NCI-H460 (cell line): ENCODE measurements at regions not wholly inside any gene's neighbourhood (a gene's known extent, or its start where the extent isn't known, plus 50 kb on each side); places are given as distances from the start of the nearest gene placed in this dataset.
"Not testable (repeated sequence)": the region's sequence is repeated elsewhere in the genome, so short reads cannot be mapped to it uniquely, and the experiment has no call there.

ENCODE experiments used
- DNase-seq: peaks from one replicate; pipeline ENCODE4 v3.0.0-alpha.2; 2016; ENCODE audit warnings: low read depth; ENCODE audit errors: extremely low read depth

- no peak for DNase-seq
Measured at GRCh38 chr2:129008055-129008880, 689.6 kb upstream of the HS6ST1 start.

- no peak for DNase-seq
Measured at GRCh38 chr2:129008881-129009554, 690.4 kb upstream of the HS6ST1 start.

GRCh38 chr2:129009555-129010146, 691.0 kb upstream of the HS6ST1 start:
- no peak for DNase-seq

GRCh38 chr2:129010262-129010661, 691.6 kb upstream of the HS6ST1 start:
- DNase-seq = no peak

- no peak for DNase-seq
Measured at GRCh38 chr2:129011466-129012061, 692.9 kb upstream of the HS6ST1 start.

GRCh38 chr2:129014432-129014831, 695.8 kb upstream of the HS6ST1 start:
- no peak for DNase-seq

GRCh38 chr2:129015397-129016285, 697.0 kb upstream of the HS6ST1 start:
- no peak for DNase-seq

- no peak for DNase-seq
Measured at GRCh38 chr2:129016972-129017371, 698.3 kb upstream of the HS6ST1 start.

GRCh38 chr2:129024796-129025195, 706.1 kb upstream of the HS6ST1 start:
- no peak for DNase-seq

- DNase-seq = no peak
Measured at GRCh38 chr2:129035992-129036391, 717.3 kb upstream of the HS6ST1 start.

- DNase-seq = not testable (repeated sequence)
Measured at GRCh38 chr2:129043677-129044076, 725.0 kb upstream of the HS6ST1 start.

GRCh38 chr2:129046475-129046874, 727.8 kb upstream of the HS6ST1 start:
- not testable (repeated sequence) for DNase-seq

GRCh38 chr2:129050101-129050500, 731.4 kb upstream of the HS6ST1 start:
- DNase-seq = no peak

- no peak for DNase-seq
Measured at GRCh38 chr2:129055242-129055641, 736.6 kb upstream of the HS6ST1 start.

- DNase-seq = no peak
Measured at GRCh38 chr2:129055824-129056223, 737.2 kb upstream of the HS6ST1 start.

GRCh38 chr2:129056309-129056958, 737.8 kb upstream of the HS6ST1 start:
- no peak for DNase-seq

GRCh38 chr2:129056959-129057317, 738.3 kb upstream of the HS6ST1 start:
- DNase-seq = no peak

- no peak for DNase-seq
Measured at GRCh38 chr2:129058981-129059380, 740.3 kb upstream of the HS6ST1 start.

- no peak for DNase-seq
Measured at GRCh38 chr2:129059476-129059875, 740.8 kb upstream of the HS6ST1 start.
